DMS 273 (cell line): ENCODE measurements at regions not wholly inside any gene's neighbourhood (a gene's known extent, or its start where the extent isn't known, plus 50 kb on each side); places are given as distances from the start of the nearest gene placed in this dataset.
"Not testable (repeated sequence)": the region's sequence is repeated elsewhere in the genome, so short reads cannot be mapped to it uniquely, and the experiment has no call there.

Source experiments
- DNase-seq: peaks from one replicate; lab custom pipeline; 2025; ENCODE audit not compliant: unreplicated experiment; lab: John Stamatoyannopoulos, UW

DNA sequence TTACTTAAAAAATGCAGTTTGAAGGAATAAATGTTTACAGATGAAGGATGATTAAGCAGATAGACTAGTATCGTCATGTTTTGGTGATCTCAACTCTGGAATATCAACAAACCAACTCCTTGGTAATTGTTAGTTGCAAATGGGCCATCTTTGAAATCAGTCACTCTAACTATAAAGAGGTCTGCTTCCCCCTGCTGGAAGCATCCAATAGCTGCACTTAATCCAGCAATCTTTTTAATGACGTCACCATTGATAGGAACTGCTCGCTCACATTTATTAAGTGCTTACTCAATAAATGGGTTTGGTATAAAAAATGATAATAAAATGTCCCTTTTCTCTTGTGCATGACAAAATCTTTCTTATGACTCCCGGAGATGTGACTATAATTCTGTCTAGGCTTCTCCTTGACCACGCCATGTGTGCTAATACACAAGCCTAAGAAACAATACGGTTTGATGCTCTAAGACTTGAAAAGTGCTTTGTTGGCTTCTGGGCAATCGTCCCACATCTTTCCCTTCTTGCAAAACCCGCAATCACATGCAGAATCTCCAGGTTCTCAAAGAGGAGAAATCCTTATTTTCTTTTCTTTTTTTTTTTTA, 227.6 kb upstream of the POU1F1 start:
- peak; percentile 62 for DNase-seq

DNA sequence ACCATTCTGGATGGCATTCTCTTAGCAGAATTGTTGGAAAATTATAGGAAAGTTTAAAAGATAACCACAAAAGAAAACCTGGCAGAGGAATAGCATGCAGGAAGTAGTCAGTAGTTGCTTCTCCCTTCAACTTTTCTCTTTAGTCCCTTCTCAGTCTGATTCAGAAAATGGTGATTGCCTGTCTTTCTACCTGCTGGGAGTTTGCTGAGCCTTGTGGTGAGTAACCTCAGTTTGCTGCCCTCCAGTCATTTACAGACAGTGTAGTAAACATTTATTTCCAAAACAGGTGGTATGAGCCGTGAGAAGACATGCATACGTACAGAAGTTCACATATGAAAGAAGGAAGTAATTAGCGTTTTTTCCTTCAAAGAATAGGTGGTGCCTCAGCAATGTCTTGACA, 224.7 kb upstream of the POU1F1 start:
- no peak for DNase-seq

DNA sequence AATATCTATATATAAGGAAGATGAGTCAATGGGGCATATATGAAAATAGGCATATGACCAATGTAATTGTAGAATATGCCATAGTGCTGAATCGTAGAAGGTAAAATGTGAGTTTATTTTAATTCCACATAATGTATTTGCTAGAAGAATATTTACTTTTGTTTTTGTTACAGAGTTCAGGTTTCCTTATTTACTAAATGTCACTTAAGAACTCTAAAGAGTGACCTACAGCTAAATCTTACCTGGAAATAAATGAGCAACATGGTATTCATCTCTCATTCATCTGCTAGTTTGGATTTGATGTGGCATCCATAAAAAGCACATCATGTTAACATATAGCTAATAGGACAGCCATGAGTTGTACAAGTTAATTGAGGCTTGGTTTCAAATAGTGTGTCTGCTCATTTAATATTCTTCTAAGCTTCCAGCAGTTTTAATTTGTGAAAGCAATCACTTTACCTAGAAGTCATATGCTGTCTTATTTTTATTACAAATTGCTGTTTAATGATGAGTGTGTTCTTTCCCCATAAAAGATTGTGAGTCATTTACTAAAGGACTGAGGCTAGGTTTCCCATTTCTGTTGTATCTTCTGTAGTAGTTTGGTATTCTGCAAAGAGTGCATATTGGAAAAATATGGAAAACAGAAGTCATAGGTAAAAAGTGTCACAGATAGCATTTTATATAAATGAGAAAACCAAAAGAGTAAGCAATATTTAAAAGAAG, 222.1 kb upstream of the POU1F1 start:
- DNase-seq, result no peak

DNA sequence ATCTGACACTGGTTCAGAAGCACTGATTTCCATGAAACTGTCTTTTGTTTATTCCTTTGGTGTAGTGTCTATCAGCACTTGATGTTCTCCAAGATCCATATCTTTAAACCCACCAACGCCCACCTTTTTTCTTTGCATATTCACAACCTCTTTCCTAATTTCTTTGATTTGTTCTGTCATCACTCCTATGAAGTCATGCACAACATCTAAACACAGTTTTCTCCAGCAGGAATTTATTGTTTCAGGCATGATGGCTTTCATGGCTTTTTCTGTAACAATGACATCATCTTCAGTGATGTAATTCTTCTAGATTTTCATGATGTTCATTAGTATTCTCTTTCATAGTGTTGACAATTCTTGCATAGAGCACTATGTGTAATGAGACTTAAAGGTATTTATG, 219.6 kb upstream of the POU1F1 start:
- DNase-seq, result no peak

DNA sequence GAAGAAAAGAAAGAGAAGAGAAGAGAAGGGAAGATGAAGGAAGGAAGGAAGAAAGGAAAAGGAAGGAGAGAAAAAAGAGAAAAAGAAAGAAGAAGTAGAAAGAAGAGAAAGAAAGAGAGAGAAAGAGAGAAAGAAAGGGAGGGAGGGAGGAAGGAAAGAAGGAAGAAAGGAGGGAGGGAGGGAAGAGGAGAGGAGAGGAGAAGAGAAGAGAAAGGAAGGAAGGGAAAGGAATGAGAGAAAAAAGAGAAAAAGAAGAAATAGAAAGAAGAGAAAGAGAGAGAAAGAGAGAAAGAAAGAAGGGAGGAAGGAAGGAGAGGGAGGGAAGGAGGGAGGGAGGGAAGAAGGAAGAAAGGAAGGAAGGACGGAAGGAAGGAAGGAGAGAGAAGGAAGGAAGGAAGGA, 217.9 kb upstream of the POU1F1 start:
- DNase-seq, result no peak

DNA sequence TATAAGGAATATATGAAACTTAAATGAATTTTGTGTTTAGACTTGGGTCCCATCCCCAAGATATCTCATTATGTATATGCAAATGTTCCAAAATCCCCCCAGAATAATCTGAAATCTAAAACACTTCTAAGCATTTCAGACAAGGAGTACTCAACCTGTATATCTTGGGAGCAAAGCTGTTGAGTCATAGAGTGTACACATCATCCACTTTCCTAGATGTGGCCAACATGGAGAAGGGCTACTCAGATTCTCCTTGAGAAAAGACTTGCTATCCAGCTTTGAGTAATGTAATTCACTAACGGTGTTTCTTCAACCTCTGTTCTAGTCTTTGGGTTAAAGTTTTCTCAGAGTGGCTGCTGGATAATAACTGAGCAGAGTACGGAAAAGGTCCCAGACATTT, 215.5 kb upstream of the POU1F1 start:
- DNase-seq, result no peak

DNA sequence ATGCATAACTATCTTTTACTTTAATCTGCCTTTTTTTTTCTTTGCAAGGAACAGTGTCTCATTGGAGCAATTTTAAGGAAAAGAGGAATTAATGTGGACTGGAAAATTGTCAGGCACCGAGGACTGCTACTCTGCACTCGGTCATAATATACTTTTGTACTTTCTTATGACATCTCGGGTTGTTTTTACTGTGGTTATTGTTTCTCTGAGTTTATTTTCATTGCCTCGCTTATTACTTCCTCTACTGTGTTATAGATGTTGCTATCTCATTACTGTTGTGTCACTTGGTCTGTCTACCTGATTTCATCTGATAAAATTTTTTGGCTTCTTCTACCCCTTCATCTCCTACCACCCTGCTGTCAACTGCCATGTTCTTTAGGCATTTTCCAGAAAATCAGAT, 213.5 kb upstream of the POU1F1 start:
- DNase-seq, result no peak

DNA sequence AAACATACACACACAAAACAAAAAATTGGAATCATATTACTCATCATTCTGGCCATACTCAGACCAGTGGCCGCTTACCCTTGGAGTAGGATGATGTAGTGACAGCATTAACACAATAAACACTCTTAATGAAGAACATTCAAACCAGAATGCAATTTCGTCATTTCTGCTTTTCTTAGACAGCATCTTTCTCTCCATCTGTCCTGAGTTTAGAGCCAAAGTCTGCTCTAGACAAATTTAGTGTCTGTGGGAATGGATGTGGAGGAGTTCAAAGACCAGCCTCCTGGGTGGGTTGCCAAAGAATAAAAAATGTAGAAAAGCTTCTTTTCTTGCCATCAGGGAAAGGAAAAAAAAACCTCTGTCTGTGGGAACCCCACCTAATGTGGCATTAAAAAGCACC, 212.4 kb upstream of the POU1F1 start:
- no peak for DNase-seq

DNA sequence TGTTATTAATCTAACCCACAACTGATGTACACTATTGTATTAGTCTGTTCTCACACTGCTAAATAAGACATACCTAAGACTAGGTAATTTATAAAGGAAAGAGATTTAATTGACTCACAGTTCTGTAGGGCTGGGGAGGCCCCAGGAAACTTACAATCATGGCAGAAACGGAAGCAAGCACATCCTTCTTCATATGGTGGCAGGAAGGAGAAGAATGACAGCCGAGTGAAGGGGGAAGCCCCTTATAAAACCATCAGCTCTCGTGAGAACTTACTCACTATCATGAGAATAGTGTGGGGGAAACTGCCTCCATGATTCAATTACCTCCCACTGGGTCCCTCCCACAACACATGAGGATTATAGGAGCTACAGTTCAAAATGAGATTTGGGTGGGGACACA, 210.3 kb upstream of the POU1F1 start:
- not testable (repeated sequence) for DNase-seq

DNA sequence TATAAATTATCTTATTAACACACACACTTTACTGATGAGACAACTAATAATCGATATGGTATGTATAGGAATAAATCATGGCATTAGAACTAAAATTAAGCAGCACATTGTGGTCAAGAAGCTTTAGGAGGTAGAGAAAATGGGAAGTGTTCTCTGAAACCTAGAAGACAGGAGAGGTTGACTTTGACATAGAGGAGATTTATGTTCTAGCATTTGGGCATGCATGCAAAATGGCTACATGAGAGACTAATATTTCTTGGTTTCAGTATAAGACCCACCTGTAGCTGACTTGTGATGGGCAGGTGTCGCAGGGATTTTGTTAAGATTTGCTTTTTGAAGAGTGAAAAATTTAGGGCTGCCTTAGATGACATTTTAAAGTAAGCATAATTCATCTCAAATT, 209.7 kb upstream of the POU1F1 start:
- DNase-seq, result no peak

DNA sequence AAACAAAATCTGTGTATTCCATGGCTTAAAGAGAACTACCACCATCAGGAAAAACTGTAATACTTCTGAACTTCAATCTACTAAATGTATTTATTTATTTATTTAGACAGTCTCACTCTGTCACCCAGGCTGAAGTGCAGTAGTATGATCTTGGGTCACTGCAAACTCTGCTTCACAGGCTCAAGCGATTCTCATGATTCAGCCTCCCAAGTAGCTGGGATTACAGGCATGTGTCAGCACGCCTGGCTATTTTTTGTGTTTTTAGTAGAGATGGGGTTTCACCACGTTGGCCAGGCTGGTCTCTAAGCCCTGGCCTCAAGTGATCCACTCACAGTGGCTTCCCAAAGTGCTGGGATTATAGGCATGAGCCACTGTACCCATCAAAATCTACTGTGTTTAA, 202.3 kb upstream of the POU1F1 start:
- no peak for DNase-seq

DNA sequence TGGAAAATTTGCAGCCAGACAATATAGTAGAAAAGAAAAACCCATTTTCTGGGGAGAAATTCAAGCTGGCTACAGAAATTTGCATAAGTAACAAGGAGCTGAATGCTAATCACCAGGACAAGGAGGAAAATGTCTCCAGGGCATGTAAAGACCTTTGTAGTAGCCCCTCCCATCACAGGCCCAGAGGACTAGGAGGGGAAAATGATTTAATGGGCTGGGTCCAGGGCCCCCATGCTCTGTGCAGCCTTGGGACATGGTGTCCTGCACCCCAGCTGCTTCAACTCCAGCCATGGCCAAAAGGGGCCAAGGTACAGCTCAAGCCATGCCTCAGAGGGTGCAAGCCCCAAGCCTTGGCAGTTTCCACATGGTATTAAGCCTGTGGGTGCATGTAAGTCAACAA, 197.6 kb upstream of the POU1F1 start:
- no peak for DNase-seq

DNA sequence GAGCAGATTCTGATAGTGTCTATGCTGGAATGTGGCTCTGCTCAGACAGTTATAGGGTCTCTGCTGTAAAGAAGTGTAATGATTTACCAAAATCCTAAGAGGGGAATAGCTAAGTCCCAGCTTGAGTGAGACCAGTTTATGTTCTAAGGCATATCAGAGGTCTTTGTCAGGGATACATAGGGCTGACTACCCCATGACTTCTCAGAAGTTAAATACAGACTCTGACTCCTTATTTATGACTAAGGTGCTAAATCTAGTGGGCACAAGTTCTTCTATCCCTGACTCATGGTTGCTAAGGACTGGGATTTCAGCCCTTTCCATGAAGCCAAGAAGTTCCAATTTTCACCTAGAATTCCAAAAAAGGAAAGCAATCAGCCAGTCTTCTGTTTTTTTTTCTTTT, 192.6 kb upstream of the POU1F1 start:
- no peak for DNase-seq

DNA sequence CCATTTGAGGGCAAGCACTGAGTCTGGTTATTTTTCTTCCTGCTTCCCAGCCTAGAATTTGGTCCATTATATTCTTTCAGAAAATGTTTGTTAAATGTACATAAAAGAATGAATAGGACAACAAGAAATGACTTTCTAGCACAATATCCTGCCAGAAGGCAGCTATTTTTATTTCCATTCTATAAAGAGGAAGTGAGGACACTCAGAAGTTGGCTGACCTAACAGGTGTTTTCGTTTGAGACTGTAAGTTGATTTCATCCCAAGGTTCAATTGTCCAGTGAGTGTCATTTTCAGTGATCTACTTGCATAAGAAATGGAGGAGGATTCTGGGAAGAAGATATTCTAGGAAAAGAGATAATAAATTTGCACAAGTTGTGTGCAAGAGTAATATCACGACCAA, 191.9 kb upstream of the POU1F1 start:
- DNase-seq, result no peak

DNA sequence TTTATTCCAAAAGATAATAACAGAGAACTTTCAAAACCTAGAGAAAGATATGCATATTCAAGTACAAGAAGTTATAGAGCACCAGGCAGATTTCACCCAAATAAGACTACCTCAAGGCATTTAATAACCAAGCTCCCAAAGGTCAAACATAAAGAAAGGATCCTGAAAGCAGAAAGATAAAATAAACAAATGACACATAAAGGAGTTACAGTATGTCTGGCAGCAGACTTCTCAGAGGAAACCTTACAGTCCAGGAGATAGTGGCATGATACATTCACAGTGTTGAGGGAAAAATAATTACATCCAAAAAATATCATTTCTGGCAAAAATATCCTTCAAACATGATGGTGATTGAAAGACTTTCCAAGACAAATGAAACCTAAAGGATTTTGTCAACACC, 185.8 kb upstream of the POU1F1 start:
- no peak for DNase-seq

DNA sequence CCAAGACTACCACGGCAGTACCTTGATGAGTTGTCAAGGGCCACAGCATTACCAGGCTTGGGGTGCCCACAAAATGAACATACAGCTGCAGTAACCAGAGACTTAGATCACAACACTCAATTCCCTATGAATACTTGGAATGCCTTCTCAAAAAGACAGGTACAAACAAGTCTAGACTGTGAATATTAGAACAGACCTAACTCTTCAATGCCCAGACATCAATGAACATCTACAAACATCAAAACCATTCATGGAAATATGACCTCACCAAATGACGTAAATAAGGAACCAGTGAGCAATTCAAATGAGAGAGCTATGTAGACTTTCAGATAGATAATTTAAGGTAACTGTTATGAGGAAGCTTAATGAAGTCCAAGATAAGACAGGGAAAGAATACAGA, 185.1 kb upstream of the POU1F1 start:
- DNase-seq, result no peak

DNA sequence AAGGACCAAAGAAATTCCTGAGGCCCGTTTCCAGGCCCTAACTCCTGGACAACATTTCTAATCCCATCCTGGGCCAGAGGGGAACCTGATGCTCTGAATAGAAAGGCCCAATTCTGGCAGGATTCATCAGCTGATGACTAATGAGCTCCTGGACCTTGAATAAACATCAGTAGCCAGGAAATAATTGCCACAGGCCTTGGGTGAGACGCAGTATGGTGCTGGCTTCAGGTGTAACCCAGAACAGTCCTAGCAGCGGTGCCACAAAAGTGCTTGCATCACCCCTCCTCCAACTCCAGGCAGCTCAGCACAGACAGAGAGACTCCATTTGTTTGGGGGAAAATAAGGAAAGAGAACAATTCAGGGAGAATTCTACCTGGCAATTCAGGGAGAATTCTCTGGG, 184.7 kb upstream of the POU1F1 start:
- DNase-seq, result no peak

DNA sequence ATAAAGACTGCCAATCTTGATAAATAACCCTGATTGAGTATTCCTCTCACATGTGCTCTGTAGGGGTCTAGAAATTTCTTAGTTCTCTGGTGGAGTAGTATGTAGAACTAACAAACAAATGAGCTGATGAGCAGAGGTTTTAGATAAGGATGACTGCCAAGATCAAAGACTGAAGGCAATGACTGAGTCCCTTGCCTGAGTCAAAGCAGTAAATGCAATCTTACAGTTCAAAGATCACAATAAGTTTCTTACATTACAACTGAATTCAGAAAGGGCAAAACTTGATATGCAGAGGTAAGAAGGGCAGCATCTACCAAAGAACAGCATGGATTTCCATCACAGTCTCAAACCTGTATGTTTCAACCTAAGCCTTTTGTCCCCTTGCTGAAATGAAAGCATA, 172.2 kb upstream of the POU1F1 start:
- no peak for DNase-seq

DNA sequence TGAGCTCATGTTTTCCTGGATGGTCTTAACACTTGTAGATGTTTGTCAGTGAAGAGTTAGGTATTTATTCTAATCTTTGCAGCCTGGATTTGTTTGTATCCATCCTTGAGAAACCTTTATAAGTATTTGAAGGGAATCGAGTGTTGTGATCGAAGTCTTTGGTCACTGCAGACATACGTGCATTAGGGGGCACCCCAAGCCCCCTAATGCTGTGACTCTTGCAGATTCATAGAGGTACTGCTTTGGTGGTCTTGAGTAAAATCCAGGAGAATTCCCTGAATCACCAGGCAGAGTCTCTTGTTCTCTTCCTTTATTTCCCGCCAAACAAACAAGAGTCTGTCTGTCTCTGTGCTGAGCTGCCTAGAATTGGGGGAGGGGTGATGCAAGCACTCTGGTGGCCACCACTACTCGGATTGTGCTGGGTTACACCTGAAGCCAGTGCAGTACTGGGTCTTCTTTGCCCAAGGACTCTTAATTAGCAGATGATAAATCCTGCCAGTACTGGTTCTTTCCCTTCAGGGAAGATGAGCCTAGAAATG, 170.5 kb upstream of the POU1F1 start:
- no peak for DNase-seq

DNA sequence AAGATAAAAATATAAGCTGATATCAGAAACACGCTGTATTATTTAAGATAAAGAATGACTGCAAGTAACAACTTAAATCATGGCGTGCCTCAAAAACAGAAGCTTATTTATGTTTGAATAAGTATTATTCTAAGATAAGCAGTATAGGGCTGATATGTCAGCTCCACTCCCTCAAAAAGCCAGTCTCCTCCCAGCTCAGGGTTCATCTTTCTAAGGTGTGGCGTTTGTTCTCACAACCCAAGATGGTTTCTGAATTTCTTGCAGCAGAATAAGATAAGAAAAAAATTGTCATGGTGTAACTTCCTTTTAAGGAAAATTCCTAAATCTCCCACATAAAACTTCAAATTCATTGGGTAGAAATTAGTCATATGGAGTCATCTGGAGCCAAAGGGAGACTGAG, 166.1 kb upstream of the POU1F1 start:
- no peak for DNase-seq

DNA sequence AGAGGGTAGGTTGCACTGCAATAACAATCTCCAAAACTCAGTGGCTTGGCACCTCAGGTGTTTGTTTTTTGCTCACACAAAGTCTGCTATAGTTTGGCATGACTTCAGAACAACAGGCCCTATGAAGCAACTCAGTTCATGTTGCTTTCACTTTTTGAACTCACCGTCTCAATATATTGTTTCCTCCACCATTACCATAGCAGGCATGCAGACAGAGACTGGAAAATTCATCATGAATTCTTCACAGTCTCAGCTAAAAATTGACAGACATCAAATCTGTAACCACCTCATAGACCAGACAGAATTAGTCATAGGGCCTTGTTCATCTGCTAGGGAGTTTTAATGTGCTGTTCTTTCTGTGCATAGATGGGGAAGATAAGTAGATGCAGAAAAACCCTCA, 161.4 kb upstream of the POU1F1 start:
- no peak for DNase-seq

DNA sequence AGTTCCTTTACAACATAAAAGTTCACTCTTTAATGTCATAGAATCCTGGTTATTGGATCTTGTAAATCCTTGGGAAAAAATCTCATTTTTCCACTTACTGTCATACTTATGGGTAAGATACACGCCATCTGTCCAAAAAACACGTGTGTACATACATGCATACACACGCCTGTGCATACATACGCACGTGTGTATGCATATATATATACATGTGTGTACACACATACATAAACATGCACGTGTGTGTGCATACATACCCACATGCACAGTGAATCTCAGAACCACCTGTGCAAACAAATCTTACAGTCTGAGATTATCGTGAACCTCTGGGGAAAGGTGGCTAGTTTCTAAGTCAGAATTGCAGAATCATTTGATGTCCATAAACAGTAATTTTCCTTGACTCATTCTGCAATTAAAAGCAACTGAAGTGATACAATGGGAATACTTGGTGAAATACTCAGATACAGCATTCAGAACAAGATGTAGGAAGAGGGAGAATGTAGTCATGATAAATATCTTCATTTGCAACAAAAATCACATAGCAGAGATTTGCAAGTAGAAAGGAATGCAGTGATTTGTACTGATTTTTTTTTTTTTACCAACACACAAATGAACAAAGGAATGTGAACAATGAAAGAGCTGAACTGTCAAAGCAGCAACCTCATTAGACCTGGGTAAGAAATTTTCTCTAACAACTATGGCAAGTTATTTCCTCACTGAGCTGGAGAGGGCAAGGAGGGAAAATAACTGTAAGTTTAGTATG, 160.6 kb upstream of the POU1F1 start:
- no peak for DNase-seq
